ENCODE measurements at regions not wholly inside any gene's neighbourhood (a gene's known extent, or its start where the extent isn't known, plus 50 kb on each side); places are given as distances from the start of the nearest gene placed in this dataset.

DNA sequence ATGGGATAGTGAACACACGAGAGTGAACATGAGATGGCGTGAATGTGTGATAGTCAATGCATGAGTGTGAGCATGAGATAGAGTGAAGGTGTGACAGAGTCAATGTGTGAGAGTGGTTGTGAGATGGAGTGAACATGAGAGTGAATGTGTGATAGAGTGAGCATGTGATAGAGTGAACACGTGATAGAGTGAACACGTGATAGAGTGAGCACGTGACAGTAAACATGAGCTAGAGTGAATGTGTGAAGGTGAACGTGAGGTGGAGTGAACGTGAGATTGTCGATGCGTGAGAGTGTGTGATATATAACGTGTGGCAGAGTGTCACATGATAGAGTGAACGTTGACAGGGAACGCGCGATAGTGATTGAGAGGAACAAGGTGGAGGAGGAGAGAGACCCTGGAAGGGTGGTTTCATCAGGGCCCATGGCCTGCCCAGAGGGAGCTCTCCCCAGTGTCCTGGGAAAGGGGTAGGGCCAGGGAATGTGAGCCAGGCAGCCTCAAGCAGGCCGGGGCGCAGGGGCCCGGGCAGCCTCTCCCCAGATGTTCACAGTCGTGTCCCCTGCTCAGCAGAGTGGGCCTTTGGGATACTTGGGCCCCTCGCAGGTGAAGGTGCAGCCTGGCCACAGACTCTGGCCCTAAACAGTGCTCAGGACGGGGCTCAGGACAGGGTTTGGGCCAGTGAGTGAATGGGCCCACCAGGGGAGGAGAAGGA lies 516.9 kb downstream of the EIPR1 start:
- Histone ChIP-seq H3K27ac (ENCODE audit: low read depth, low read length) (no peak overlapping the region), H3K27me3 (ENCODE audit: insufficient read depth, low read length) (no peaks in the 10 kb centered on the region), H3K4me1 (ENCODE audit: insufficient read depth, low read length) (no peaks in the 10 kb centered on the region), H3K9me3 (ENCODE audit: low read depth, low read length) (no peaks in the 10 kb centered on the region), H4K20me1 (ENCODE audit: insufficient read depth, low read length) (no peaks in the 10 kb centered on the region), H2AFZ (ENCODE audit: low read length) (no peak overlapping the region), H3K4me2 (ENCODE audit: insufficient read depth, low read length) (no peak overlapping the region), H3K36me3 (ENCODE audit: insufficient read depth, low read length) (no peaks in the 10 kb centered on the region), H3K4me3 (ENCODE audit: insufficient read depth, low read length) (no peak overlapping the region), H3K79me2 (ENCODE audit: insufficient read depth, low read length) (no peaks in the 10 kb centered on the region)
- DNase-seq (ENCODE audit: insufficient read length, low spot score, missing footprints), result no peak
- TF ChIP-seq, protein P1, sequence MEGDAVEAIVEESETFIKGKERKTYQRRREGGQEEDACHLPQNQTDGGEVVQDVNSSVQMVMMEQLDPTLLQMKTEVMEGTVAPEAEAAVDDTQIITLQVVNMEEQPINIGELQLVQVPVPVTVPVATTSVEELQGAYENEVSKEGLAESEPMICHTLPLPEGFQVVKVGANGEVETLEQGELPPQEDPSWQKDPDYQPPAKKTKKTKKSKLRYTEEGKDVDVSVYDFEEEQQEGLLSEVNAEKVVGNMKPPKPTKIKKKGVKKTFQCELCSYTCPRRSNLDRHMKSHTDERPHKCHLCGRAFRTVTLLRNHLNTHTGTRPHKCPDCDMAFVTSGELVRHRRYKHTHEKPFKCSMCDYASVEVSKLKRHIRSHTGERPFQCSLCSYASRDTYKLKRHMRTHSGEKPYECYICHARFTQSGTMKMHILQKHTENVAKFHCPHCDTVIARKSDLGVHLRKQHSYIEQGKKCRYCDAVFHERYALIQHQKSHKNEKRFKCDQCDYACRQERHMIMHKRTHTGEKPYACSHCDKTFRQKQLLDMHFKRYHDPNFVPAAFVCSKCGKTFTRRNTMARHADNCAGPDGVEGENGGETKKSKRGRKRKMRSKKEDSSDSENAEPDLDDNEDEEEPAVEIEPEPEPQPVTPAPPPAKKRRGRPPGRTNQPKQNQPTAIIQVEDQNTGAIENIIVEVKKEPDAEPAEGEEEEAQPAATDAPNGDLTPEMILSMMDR (IDR thresholded peaks at IDR 0.05; ENCODE audit: extremely low read depth, low read depth, low read length), result no peak

DNA sequence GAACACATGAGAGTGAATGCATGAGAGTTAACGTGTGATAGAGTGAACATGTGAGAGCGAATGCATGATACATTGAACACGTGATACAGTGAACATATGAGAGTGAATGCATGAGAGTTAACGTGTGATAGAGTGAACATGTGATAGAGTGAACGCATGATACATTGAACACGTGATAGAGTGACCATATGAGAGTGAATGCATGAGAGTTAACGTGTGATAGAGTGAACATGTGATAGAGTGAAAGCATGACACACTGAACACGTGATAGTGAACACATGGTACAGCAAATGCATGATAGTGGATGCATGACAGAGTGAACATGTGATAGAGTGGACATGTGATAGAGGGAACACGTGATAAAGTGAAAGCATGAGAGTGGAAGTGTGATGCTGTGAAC lies 517.9 kb downstream of the EIPR1 start:
- TF ChIP-seq, protein P1 (IDR thresholded peaks at IDR 0.05; ENCODE audit: extremely low read depth, low read depth, low read length), result no peak
- Histone ChIP-seq H3K27me3 (ENCODE audit: insufficient read depth, low read length) (no peaks in the 10 kb centered on the region), H3K4me3 (ENCODE audit: insufficient read depth, low read length) (no peak overlapping the region)

GRCh38 chr2:2859164-2859563 lies 518.5 kb downstream of the EIPR1 start:
- H3K4me2 ChIP-seq (ENCODE audit: insufficient read depth, low read length), result no peak overlapping the region
- no peaks in the 10 kb centered on the region for H3K9me3 ChIP-seq (ENCODE audit: low read depth, low read length)
- no peaks in the 10 kb centered on the region for H3K79me2 ChIP-seq (ENCODE audit: insufficient read depth, low read length)
- no peaks in the 10 kb centered on the region for H3K4me1 ChIP-seq (ENCODE audit: insufficient read depth, low read length)
- no peak overlapping the region for H3K4me3 ChIP-seq (ENCODE audit: insufficient read depth, low read length)
- no peaks in the 10 kb centered on the region for H3K27me3 ChIP-seq (ENCODE audit: insufficient read depth, low read length)
- DNase-seq (ENCODE audit: insufficient read length, low spot score, missing footprints), result no peak
- TF ChIP-seq, protein P1 (IDR thresholded peaks at IDR 0.05; ENCODE audit: extremely low read depth, low read depth, low read length), result no peak
- H3K36me3 ChIP-seq (ENCODE audit: insufficient read depth, low read length), result no peaks in the 10 kb centered on the region
- H3K27ac ChIP-seq (ENCODE audit: low read depth, low read length), result no peak overlapping the region
- H4K20me1 ChIP-seq (ENCODE audit: insufficient read depth, low read length), result no peaks in the 10 kb centered on the region
- H2AFZ ChIP-seq (ENCODE audit: low read length), result no peak overlapping the region

More for the DNA sequence above, 517.9 kb downstream of the EIPR1 start:
- Histone ChIP-seq H2AFZ (ENCODE audit: low read length) (no peak overlapping the region), H3K4me2 (ENCODE audit: insufficient read depth, low read length) (no peak overlapping the region), H4K20me1 (ENCODE audit: insufficient read depth, low read length) (no peaks in the 10 kb centered on the region), H3K36me3 (ENCODE audit: insufficient read depth, low read length) (no peaks in the 10 kb centered on the region), H3K9me3 (ENCODE audit: low read depth, low read length) (no peaks in the 10 kb centered on the region), H3K27ac (ENCODE audit: low read depth, low read length) (no peak overlapping the region), H3K79me2 (ENCODE audit: insufficient read depth, low read length) (no peaks in the 10 kb centered on the region), H3K4me1 (ENCODE audit: insufficient read depth, low read length) (no peaks in the 10 kb centered on the region)
- DNase-seq (ENCODE audit: insufficient read length, low spot score, missing footprints), result no peak

GRCh38 chr2:2856723-2857415 lies 520.7 kb downstream of the EIPR1 start:
- Histone ChIP-seq H3K27me3 (ENCODE audit: insufficient read depth, low read length) (no peaks in the 10 kb centered on the region), H3K36me3 (ENCODE audit: insufficient read depth, low read length) (no peaks in the 10 kb centered on the region), H3K4me3 (ENCODE audit: insufficient read depth, low read length) (no peak overlapping the region), H3K4me2 (ENCODE audit: insufficient read depth, low read length) (no peak overlapping the region), H3K4me1 (ENCODE audit: insufficient read depth, low read length) (no peaks in the 10 kb centered on the region), H3K27ac (ENCODE audit: low read depth, low read length) (no peak overlapping the region), H2AFZ (ENCODE audit: low read length) (no peak overlapping the region), H3K79me2 (ENCODE audit: insufficient read depth, low read length) (no peaks in the 10 kb centered on the region), H3K9me3 (ENCODE audit: low read depth, low read length) (no peaks in the 10 kb centered on the region), H4K20me1 (ENCODE audit: insufficient read depth, low read length) (no peaks in the 10 kb centered on the region)
- DNase-seq (ENCODE audit: insufficient read length, low spot score, missing footprints), result no peak
- TF ChIP-seq, protein P1 (IDR thresholded peaks at IDR 0.05; ENCODE audit: extremely low read depth, low read depth, low read length), result no peak

Measured in osteoblast (primary cell).